ENCODE measurements at regions not wholly inside any gene's neighbourhood (a gene's known extent, or its start where the extent isn't known, plus 50 kb on each side); places are given as distances from the start of the nearest gene placed in this dataset.
A peak's percentile ranks its signal among the peaks of the same experiment; 100 is the strongest.

DNA sequence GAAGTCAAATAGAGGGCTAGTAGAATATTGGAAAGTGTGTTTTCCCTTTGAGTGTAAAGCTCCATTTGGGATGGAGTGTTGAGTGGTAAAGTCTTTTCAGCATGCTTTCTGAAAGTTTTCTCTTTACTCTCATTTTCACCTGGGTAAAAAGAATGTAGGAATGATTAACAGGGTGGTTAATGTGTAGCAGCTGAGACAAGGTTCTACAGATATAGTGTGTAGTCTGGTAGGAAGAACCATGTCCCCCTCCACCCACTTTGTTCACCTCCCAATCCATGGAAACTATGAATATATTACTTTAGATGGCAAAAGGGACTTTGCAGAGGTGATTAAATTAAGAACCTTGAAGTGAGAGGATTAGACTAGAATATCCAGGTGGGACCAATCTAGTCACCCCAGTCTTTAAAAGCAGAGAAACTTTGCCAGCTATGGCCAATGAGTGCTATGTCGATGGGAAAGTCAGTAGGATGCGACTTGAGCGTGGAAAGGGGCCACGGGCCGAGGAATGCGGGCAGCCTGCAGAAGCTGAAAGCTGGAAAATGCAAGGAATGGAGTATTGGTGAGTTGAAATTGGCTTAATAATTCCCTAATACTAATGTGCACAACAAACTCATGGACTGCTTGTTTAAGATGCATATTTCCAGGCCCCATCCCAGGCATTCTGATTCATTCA is 166.3 kb upstream of the AHR start:
- no peak for DNase-seq

DNA sequence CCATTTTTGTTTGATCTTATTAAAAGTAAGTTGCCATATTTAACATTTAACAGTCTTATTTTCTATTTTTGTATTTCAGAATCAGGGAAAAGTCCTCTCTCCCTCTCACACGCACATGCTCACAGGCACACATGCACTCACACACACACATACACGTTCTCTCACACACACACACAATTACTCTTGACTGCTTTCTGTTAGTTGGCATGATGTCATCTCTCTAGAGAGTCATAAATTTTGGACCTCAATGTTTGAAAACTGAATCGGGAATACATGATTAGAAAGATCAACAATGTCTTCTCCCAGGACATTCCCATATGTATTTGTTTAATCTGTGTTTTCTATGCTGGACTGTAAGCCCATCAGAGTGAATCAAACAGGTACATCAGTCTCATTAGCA is 165.7 kb upstream of the AHR start:
- DNase-seq, result no peak

DNA sequence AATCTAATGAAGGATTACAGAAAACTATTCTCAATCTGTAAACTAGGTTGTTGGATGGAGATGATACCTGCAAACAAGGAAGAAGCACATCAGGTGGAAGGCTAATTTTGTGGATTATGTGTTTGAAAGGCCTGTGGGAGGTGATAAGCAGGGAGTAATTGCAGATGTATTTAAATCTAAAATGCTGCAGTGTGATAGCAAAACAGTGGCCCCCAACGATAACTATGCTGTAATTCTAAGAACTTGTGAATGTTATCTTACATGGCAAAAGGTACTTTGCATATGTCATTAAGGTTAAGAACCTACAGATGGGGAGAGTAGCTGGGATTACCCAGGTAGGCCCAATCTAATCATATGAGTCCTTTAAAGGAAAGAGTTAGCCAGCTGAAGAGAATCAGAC is 164.5 kb upstream of the AHR start:
- DNase-seq, result no peak

DNA sequence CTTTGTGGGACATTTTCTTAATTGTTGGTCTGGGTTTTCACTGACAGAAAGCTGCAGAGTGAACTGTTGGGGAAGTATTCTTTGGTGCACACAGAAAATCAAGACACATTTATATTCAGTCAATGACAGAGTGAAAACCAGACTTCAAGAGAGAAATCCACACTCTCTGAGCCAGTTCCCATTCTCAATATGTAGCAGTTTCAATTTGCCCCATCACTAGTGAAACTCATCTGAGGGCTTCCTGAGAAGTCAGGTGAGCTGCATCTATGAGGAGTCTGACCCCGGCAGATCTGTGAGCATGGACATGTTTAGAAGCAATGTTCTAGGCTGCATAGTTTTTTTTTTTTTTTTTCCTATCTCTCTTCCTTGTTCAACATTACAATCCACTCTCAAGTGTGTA is 163.7 kb upstream of the AHR start:
- DNase-seq, result no peak

DNA sequence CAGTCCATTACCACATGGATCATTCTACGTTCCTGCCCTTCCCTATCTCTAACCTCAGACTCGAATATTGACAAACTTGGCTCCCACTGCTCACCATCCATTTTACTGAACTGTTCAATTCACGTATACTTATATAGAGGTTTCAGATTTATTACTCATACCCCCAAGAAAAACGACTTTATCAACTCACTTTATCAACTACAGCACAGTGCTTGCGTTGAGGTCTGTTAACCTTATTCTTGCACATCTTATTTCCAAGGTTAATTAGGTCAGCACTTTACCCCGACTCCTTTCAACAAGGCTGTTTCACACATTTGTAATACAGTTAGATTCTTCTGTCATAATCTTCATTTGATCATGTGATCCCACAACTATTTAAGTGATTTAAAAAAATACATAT is 162.3 kb upstream of the AHR start:
- no peak for DNase-seq

DNA sequence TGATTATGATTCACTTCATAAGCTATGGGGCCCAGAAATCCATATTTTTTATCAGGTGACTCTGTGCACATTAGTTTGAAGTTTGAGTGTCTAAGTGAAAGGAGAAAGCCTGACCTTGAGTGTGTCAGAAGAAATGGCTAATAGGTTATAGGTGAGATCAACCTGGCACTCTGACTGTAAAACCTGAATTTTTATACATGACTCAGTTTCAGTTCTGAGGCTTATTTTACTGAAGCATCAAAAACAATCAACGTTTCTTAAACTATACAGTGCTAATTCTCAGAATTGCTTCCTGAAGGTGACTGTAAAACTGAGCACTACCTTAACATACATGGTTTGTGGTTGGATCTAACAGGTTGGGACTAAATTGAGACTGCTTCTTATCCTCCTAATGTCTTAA is 159.4 kb upstream of the AHR start:
- peak; percentile 19 for DNase-seq

DNA sequence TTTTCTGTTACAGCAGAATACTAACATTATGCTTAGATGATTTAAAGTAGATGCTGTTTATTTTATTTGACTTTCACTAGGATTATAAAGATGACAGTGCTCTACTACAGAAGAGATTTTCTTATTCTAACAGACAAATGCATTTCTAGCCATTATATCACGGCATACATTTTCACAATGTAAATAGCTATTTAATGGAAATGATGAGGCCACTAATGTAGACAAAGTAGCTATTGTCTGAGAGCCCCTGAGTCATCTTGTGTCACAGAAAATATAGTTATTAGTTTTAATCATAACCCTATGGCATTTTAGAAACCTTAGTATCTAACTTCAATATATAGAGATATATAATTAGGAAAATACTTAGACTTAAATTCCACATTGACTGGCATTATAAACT is 158.0 kb upstream of the AHR start:
- DNase-seq, result no peak

DNA sequence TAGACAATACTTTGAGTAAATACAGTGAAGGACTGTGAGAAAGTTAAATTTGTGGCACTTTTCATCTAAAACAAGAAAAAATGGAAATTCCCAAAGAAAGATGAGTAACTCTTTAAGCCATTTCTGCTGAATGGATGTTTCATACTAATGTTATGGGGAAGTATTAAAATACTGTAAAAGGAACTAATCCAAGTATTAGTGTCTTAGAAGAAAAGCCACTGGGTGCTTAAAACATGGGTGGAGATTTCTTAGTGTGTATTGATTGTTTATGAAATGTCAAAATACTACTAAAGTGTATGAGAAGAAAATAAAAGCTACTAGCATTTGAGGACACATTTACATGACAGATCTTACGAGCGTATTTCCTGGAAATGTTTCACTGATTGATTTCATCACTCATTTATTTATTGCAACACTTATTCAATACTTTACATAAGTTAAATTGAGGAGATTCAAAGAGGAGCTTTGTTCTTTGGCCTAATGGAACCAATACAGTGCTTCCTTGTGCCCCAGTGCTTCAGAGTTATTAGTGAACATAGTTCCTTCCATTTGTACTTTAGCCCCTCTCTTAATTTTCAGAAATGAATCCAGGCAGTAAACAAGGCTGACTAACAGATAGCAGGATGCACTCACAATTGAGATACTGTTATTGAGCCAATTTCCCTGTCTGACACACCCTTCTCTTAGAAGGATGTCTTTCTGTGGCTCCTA is 155.5 kb upstream of the AHR start:
- DNase-seq, result no peak

DNA sequence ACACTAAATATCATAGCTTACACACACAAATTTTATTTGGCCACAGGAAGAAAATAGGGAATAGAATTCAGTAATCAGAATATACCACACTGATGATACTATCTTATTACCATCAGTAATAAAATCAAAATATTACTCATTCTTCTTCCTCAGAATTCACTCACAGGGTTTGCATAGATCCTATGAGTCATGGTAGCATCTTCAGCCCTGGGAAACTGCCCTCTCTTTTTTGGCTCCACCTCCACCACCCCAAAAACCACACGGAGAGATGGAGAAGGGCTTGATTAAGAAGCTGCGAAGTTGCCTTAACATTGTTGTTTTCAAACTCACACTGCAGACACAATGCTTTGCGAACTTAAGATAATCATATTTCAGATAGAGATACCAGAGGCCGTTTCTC is 154.1 kb upstream of the AHR start:
- peak; percentile 44 for DNase-seq

DNA sequence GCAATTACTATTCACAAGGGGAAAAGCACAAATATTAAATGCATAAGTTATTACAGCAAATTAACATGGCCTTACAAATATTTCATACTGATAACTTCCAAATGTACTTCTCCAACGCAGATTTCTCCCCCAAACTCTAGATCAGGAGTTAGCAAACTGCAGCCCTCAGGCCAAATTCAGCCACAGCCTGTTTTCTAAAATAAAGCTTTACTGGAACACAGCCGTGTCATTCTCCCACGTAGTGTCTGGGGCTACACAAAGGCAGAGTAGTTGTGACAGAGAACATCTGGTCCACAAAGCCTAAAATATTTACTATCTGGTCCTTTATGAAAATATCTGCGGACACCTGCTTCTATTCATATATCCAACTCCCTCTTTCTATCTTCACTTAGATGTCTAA is 151.8 kb upstream of the AHR start:
- DNase-seq, result no peak

DNA sequence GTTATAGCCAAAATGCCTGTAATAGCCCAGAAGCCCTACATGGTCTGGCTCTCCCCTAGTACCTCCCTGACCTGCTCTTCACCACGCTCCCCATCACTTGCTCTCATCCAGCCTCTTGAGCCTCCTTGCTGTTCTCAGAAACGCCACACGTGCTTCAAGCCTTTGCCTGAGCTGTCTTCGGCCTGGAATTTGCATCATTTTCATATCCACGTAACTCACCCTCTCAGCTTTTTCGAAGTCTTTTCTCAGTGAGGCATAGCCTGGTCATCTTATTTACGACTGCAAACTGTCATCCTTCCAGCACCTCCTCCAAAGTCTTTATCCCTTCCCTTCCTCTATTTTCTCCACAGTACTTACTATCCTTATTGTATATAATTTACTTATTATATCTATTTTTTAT is 151.0 kb upstream of the AHR start:
- no peak for DNase-seq

DNA sequence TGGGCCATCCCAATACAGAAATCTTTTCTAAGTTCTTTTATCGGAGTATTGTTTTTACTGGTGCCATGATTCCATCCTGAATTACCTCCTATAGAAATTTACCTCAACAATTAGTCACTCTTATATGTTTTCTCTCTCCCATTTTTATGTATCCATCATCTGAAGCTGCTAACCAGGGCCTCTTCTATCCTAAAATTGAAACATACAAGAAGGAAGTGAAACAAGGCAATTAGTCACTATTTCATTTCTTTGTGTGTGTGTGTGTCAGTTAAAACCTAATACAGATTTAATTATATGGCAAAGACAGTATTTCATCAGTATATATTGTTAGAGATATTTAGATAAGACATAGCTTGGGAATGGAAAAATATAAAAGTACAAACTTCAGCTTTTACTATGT is 148.4 kb upstream of the AHR start:
- DNase-seq, result no peak

DNA sequence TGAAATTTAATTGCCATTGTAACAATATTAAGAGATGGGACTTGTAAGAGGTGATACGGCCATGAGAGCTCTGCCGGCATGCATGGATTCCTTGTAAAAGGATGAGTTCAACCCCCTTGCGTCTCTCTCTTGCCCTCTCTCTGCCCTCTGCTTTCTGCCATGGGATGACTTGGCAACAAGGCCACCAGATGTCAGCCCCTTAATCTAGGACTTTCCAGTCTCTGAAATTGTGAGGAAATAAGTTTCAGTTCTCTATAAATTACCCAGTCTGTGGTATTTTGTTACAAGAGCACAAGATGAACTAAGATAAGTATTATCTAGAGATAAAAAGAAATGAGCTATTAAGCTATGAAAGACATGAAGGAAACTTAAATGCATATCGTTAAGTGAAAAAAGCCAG is 145.7 kb upstream of the AHR start:
- no peak for DNase-seq

DNA sequence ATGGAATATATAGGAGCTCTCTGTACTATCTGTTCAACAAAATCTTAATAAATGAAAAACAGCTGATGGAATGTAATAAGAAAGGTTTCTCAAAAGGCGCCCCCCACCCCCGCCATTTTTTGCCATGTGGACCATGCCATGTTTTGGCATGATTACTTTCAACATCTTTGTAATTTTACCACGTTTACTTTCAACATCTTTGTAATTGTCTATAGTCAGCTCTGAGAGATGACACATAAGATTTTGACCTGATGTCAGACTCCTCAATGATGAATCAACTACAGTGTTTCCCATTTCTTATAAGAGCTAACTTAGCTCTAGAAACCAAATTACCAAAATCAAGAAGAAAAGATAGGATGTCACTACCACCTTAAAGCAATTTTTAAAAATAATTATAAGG is 144.9 kb upstream of the AHR start:
- no peak for DNase-seq

DNA sequence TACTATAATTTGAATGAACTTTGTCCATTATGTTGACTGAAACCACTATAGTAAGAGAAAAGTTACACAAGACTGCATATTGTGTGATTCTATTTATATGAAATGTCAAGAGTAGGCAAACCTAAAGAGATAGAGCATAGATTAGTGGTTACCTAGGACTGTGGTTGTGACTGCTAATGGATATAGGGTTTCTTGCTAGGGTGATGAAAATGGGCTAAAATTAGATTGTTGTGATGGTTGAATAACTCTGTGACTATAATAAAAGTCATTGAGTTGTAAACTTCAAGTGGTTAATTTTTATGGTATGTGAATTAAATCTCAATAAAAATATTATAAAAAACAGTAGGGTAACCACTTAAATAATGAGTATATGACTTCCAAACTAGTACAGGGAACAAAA is 142.9 kb upstream of the AHR start:
- DNase-seq, result no peak

DNA sequence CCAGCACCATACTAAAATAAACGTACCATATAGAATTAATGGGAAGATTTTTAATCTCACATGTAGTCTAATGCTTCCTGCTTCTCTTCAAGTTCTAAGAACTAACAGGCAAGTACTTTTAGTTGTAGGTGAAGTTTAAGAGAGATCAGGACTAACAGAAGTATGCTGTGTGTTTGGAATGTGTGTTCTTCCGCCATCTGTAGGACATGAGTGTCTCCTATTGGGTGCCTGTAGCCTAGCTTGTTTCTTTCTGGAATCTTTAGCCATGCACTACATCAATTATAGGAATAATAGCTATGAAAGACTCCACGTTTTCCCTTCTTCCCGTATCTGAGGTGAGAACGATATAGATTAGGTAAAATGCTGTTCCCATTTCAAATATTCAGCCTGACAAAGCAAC is 140.2 kb upstream of the AHR start:
- DNase-seq, result no peak

DNA sequence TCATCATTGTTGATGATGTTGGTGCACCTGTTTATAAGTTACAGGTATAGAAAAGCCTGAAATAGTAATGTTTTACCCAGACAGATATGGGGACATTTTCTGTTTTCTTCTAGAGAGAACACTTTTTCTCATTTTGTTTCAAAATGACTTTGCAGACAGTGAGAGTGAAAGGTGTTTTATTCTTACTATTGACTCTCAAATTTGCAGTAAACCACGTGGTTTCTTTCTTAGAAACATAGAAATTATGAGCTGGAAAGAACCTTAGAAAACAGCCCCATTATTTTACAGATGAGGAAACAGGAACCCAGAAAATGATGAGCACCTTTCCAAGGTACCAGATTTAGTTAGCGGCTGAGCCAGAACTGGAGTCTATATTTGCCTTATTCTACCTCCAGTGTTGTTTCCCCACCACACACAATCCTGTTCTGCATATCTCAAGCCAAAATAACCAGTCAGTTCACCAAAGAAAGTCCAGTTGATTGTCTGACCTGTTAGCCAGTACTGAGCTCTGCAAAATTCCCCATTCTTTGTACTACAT is 138.9 kb upstream of the AHR start:
- DNase-seq, result no peak

DNA sequence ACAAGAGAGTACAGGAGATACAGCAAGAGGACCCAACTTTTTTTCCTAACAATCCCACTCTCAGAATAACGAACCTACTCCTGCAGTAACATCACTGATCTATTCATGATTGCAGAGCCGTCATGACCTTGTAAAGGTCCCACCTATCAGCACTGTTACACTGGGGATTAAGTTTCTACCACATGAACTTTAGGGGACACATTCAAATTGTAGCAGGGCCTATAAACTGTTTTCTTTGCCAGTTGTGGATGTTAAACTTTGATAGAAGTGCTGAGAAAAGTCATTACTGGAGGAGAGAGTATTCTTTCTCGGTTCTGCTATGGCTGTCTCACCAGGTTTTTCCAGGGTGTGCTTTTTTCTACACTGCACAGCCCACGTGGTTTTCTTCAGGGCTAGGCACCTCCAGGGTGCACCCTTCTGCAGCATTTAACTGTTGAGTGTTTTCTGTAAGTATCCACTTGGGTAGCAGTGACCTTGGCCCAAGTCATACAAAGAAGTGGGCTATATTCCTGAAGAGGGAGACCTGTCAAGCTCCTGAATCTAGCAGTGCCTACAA is 131.6 kb upstream of the AHR start:
- no peak for DNase-seq

DNA sequence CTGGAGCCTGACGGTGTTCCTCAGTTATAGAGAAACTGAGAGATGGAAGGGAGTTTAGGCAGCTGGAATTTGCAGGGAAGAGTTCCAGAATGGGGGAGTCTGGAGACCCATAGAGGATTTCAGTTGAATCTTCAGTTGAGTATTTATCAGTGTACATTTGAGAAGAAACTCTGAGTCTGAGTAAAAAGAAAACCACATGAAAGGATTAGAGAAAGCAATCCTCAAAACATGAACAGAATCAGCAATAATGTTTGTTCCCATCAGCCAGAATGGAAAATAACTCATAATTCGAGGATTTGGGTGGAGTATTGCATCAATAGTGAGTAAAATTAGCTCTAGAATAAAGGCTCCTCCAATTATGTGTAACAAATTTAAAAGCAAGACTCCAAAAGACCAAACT is 130.0 kb upstream of the AHR start:
- DNase-seq, result no peak

DNA sequence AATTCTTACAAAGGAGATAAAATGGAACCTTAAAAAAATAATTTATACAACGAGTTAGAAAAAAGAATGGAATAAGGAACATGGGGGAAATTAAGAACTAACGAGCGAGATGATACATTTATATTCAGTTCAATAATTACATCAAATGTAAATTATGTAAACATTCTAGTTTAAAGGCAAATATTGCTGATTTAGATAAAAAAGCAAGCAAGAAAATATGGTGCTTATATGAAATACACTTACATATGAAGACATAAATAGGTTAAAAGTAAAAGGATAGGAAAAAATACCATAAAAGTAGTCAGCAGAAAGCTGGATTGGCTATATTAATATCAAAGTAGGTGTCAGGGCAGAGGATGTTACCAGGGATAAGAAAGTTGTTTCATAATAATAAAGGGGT is 127.0 kb upstream of the AHR start:
- DNase-seq, result no peak

DNA sequence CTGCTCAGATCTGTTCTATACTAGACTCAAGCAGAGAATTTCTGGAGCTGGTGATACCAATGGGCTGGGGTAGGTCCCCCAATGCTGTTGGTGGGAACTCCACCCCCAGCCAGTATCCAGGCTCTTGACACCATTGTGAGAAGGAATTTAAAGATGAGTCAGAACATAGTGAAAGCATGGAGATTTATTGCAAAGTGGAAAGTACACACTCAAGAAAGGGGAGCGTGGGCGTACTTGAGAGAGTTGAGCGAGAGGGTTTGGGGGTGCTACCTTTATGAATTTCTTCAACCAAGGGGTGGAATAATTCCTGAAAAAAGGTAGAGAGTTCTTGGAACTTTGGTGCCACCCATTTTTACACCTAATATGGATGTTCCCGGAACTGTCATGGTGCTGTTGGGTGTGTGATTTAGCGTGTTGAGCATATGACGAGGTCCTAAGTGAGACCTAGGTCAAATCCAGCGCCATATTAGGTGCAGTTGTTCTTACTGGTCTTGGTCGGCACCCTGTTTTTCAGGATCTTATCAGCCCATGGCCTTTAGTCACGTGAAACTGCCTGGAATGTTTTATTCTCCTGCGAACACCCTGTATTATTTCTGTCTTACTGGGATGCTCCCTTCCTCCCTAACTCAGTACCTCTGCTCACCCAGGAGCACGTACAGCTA is 122.0 kb upstream of the AHR start:
- no peak for DNase-seq

DNA sequence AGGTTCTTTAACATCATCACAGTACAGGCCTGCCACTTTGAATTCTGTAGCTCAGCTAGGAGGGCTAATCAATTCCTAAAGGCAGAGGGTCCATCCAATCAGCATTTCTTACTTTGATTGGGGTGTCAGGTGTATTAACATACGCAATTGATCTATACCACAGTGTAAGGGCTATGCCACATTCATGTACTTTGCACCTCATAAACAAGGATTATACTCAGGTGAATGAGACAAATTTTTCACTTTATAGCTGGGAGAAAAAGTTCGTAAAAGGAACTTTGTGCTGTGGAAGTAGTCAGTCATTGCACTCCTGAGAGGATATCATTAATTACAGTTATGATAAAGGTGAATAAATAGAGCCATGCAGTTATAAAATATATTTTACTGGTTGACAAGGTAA is 119.9 kb upstream of the AHR start:
- no peak for DNase-seq

DNA sequence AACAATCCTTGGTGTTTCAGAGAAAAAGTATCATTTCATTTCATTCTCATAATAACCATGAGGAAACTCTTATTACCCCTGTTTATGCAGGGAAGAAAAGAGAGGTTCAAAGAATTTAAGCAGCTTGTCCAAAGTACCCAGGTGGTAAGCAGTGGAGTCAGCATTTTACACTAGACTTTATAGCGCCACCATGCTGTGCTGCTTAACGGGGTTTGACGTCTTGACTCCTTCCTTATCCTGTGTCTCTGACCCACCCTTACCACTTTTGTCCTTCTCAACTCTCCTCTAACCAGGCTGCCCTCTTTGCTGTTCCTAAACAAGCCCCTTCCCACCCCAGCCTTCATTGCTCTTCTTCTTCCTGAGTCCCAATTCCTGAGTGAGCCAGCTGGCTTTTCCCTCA is 117.0 kb upstream of the AHR start:
- DNase-seq, result no peak
